ENCODE measurements at regions not wholly inside any gene's neighbourhood (a gene's known extent, or its start where the extent isn't known, plus 50 kb on each side); places are given as distances from the start of the nearest gene placed in this dataset.

GRCh38 chr3:11919390-11919789, 72.7 kb upstream of the TAMM41 start:
- no peak for DNase-seq

GRCh38 chr3:11924518-11924917, 77.8 kb upstream of the TAMM41 start:
- no peak for DNase-seq

GRCh38 chr3:11928381-11928780, 75.8 kb upstream of the SYN2 start:
- peak; percentile 4 for DNase-seq

GRCh38 chr3:11929531-11929930, 74.7 kb upstream of the SYN2 start:
- DNase-seq: no peak

- no peak for DNase-seq
Observed at GRCh38 chr3:11930084-11930483, 74.1 kb upstream of the SYN2 start.

- DNase-seq: no peak
Observed at GRCh38 chr3:11932636-11933035, 71.6 kb upstream of the SYN2 start.

- DNase-seq: no peak
Observed at GRCh38 chr3:11933529-11933928, 70.7 kb upstream of the SYN2 start.

- peak; percentile 41 for DNase-seq
Observed at GRCh38 chr3:11944052-11944673, 60.0 kb upstream of the SYN2 start.

- DNase-seq: no peak
Observed at GRCh38 chr3:11948331-11948730, 55.9 kb upstream of the SYN2 start.

GRCh38 chr3:11948866-11949265, 55.3 kb upstream of the SYN2 start:
- DNase-seq: no peak

- DNase-seq: no peak
Observed at GRCh38 chr3:11949351-11949750, 54.8 kb upstream of the SYN2 start.

GRCh38 chr3:11950576-11950975, 53.6 kb upstream of the SYN2 start:
- no peak for DNase-seq

- DNase-seq: no peak
Observed at GRCh38 chr3:11953350-11953749, 50.8 kb upstream of the SYN2 start.

- DNase-seq: no peak
Observed at GRCh38 chr3:11953778-11954177, 50.4 kb upstream of the SYN2 start.

GRCh38 chr3:11954312-11954934, 49.8 kb upstream of the SYN2 start:
- DNase-seq: no peak

Measured in NCI-H510A treated with DMSO at 0.1 percent for 48 hours (cell line).